NCI-H2196 treated with DMSO at 0.1 percent for 48 hours (cell line): ENCODE measurements at regions not wholly inside any gene's neighbourhood (a gene's known extent, or its start where the extent isn't known, plus 50 kb on each side); places are given as distances from the start of the nearest gene placed in this dataset.

Experiments
- DNase-seq: peaks from one replicate; lab custom pipeline; 2025; ENCODE audit not compliant: unreplicated experiment; lab: John Stamatoyannopoulos, UW

DNA sequence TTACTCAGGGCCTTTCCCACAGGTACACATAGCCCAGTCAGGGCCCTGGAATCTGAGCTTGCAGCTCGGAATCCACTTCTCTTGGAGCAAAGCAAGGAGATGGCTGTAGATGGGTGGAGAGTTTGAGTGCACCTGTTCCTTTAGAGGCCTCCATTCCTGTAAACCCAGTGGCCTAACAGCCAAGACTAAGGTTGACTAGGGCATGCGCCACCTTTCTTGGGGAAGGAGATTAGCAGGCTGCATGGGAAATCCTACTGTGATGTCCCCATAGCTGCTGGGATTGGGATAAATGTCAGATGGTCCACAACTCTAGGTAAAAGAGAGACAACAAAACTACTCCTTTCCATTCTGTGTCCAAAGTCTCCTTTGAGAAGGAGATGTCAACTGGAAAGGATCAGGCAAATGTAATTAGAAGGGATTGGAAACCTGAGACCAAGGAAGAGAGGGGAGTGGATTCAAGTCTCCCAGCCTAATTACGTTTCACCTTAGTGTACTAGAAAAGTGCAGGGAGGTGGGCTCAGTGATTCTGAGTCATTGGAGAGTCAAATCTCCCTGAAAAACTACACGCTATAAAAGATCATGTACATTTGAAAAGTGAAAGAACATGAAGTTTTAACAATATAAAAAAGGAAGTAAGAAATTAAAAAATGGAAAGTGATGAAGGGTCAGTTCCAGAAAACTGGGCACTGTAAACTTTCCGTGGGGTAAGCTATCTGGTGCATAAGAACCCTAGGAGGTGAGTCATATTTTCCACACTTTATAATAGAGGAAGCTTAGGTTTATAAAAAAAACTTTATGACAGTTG lies 104.2 kb downstream of the SEC61B start:
- no peak for DNase-seq

DNA sequence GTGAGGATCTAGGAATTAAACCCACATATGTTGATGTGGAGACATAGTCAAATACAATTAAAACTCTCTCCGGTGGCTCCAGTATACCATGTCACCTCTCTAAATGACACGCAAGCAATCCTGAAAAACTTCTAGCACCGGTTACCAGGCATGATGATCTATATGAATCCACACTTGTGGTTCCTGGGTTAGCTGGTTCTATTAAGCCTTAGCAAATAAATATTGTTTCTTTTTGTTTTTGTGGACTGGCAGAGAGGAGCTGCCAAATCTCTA lies 104.8 kb downstream of the SEC61B start:
- no peak for DNase-seq

DNA sequence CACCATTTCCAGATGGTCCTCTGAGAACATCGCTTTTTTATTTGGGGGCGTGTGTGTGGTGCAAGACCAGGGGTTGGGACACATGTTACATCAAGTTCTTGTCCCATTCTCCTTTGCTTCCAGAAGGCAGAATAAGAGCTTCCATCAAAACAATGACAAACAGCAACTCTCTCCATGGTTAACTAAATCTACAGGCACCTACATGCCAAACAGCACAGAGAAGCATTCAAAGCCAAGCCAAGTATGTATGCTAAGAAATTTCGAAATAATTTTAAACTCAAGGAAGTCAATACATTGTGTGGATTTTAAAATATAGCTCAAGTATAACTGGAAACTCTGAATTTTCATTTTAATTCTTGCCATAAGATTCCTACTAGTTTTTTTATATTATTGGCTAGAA lies 105.6 kb downstream of the SEC61B start:
- no peak for DNase-seq

DNA sequence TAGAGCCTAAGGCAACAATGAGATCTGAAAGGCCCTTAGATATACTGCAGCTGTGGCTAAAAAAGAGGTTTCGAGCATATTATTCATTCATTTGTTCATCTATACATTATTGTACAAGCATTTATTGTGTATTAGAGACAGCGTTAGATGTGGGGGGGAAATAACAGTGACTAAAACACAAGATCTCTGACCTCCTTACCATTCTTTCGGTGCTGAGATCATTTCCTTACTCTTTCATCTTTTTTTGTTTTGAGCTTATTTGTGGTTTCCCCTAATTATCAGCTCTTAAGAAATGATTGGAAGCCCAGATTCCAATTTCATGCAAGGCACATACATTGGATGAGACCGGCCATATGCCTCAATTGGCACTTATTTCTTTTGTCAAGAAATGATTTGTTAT lies 113.2 kb downstream of the SEC61B start:
- DNase-seq, result no peak

DNA sequence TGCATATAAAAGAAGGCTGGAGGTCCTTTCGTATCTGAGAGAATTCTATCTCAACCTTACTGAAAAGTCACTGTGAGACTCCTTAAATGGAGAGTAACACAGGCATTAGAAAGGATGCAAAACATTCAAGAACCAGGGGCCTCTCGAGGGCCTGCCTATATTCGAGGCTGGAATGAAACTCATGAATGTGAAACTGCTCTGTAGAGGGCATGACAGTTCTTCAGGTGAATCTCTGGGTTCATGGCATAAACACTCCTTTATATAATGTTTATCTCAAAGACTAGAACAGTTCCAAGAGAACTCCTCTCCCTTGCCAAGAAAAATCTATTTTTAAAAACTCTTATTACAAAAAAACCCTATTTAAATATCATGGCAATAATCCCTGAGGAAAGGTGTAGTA lies 113.9 kb downstream of the SEC61B start:
- DNase-seq, result no peak

DNA sequence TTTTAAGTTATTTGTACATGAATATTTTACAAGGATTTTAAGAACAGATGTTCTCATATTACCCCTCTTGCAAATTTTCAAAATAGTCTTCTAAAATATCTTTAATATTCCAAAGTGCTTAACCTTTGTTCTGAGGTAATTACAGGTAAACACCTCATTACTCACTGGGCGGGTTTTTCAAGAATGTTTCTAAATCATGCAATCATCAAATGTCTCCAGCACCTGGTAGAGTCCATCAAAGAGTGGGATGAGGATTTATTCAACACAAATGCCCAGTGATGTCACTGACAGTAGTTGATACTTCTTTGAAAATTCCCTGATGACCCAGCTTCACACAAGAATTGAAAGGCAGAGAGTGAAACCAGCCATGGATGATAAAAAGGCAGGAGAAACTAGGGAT lies 114.4 kb downstream of the SEC61B start:
- DNase-seq, result no peak

DNA sequence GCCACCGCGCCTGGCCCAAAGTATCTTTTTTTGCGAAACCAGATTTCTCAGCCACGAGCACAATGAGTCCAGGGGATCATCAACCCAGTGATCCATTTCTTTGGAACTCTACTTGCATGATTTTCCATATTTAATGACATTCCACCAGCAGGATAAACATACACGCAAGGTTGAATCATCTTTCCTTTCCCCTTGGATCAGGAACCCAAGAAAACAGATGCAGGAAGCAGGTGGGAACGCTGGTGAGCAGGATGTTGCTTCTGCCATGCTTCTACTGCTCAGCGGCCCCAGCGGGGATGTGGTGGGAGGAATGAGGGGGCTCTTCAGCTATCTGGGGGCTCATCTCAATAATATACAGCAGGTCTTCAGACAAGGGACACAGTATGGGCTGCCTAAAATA lies 118.2 kb downstream of the SEC61B start:
- no peak for DNase-seq

DNA sequence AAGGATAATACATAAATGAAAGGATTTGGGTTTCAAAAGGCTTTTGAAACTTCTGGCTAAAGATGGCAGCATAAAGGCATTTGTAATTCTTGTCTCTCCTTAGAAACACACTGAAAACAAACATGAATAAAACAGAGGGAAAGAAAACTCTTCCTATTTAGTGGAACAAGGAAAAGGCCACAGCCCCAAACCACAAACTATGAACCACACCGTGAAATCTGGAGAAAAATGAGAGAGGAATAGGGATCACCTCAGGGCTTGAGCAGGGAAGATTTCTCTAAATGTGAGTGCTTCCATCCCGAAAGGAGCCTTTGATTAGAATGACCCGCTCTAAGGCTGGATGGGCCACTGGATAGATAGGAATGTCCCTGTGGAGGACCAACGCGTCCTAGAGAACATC lies 119.6 kb downstream of the SEC61B start:
- DNase-seq, result no peak

DNA sequence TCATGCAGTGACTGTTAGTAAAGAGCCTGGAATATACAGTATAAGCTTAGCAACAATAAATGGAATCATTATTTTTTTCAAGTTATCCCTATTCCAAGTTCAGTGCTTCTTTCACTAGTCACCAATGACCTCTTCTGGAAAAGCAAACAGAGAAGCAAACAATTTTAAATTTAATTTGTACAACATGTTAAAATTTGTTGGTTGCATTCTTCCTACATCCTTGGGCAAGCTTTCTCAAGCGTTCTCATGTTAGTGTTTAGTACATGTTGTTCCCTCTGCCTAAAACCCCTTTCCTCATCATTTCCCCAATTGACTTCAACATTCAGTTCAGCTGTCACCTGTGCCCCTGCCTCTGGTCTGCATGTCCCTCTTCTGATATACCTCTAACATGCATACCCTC lies 123.4 kb downstream of the SEC61B start:
- no peak for DNase-seq

DNA sequence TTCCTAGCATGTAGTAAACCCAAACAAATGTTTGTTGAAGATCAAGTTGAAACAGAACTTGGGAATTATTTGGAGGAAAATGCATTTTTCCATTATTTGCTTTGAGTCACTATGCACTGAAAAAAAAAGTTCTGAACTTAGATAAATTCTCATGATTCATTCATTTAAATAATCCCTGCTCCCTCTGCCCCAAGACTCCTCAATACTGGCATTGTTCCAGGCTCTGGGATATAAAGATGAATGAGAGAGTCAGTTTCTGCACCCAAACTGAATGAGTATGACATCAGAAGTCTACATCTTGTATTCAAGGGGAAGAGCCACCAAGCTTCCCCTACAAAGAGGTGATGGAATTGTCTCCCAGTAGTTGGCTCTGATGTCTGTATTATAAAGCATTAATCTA lies 123.9 kb downstream of the SEC61B start:
- DNase-seq, result no peak

DNA sequence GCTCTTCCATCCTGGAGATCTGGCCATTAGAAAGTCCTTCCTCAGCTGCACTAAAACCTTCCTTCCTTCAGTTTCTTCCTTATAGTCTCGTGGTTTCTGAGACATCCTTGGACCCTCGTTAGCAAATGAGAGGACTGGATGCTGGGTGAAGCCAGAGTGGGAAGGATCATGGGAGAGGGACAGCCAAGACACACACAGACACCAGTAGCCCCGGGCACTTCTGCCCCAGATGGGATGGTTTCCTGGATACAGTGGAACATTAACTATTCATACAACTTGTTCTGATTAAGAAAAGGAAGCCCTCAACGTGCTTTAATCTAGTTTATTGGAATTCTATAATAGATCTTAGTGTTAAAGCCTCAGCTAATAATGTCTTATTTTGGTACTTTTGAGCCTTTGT lies 125.5 kb downstream of the SEC61B start:
- DNase-seq, result no peak

DNA sequence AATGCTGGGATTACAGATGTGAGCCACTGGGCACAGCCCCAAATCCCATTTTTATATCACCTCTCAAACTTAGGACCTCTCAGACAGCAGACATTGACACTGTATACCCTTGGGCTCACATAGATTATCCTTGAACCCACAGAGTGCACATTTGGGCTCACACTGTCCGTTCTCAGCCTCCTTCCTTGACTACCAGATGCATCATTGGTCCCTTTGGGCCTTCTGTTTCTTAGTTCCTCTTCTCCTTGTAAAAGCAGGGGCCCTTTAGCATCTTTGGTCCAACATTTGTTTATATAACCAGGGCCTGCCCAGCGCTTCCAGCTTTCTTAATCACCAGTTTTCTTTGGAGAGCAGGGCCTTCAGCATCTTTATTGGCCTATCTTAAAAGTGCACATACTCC lies 126.2 kb downstream of the SEC61B start:
- no peak for DNase-seq

DNA sequence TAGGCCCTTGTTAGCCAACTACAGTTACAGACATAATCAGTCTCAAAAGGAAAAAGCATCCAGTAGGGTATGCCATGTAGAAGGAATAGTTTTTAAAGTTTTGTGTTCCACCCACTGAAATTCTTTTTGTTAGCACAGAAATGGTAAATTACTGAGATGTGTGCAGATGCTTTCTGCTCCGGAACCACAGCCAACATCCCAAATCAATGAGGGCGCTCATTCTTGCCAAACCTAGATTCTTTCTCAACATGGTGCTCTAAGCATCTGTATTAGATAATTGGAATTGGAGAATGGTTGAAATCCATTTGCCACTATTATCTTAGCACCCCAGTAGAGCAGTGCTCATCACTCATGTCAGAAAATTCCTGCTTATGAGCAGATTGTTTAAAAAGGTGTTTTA lies 127.8 kb downstream of the SEC61B start:
- DNase-seq, result no peak

DNA sequence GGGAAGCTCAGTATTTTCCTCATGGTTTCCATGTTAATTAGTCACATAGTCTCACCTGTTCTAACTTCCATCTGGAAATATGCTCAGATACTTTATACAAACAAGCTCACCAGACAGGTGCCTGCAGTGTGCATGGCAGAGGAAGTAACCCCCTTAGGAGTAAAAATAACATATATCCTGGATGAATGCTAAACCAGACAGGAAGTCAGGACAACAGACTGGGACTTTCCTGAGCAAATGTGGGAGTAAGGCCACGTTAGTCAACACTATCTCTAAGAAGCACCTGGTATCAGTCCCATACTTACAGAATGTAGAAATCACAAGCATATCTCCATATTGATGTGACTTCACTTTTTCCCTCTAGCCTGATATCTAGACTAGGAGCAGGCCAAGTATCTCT lies 128.4 kb downstream of the SEC61B start:
- no peak for DNase-seq

DNA sequence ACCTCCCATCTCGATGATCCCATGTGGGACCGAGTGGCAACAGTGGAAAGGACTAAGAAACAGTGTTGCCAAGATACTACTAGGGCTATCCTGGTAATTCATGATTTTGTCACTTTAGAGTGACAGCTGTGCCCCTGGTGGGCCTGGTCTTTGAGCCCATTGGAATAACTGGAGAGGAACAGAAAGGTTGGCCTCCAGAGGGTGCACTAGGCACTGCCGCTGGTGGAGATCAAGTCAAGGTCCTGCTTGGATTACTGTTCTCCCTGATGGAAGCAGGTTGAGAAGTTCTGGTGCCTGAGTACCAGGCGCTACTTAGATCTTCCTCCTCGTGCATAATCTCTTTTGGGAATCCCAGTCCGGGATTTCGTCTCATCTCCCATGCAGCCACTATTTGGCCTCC lies 129.6 kb downstream of the SEC61B start:
- DNase-seq, result no peak

DNA sequence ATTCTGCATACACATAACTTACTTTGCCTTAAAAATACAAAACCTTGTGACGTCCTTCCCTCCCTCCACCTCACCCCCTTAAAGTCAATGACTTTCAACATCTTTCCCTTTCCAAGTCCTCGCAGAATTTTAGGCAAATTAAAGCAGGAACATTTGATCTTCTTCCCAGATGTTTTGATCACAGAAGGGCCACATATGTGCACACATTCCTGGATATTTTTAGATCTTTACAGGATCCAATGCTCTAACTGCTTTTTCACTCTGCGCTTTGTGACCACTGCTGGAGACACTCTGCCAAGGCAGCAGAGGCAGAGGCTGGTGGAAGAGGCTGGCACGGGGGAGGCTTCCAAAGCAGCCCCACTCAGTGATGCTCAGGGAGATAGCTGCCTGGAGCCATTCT lies 130.7 kb downstream of the SEC61B start:
- no peak for DNase-seq

DNA sequence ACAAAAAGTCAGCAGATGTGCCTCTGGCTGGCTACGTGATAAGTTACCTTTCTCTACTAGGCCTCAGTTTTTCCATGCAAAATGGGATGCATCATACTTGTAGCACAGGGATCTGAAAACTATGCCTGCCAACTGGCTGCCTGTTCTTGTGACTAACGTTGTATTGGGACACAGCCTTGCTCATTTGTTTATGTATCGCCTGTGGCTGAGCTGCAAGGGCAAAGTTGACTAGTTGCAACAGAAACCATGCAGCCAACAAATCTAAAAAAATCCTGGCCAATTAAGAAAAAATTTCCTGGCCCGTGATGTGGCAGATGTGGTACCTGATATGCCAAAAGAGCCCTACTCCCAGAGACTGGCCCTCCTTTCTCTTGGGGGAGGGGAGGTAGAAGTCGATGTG lies 131.3 kb downstream of the SEC61B start:
- DNase-seq, result no peak

DNA sequence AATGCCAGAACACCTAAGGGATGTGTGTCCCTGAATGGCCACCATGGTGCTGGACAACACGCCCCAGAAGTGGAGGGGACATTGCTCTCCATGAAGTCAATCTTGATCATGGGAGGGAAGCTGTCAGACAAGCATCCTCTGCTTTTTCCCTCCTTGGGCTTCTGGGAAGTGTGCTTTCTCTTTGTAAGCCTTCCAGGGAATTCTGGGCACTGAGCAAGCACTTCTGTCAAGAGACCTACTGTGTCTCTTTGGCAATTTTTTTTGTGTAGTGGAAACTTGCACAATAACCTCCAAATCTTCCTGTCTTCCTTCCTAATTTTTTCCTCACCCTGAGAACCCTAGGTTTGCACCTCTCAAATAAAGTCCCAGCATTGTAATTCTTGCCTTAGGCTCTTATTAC lies 132.0 kb downstream of the SEC61B start:
- no peak for DNase-seq

DNA sequence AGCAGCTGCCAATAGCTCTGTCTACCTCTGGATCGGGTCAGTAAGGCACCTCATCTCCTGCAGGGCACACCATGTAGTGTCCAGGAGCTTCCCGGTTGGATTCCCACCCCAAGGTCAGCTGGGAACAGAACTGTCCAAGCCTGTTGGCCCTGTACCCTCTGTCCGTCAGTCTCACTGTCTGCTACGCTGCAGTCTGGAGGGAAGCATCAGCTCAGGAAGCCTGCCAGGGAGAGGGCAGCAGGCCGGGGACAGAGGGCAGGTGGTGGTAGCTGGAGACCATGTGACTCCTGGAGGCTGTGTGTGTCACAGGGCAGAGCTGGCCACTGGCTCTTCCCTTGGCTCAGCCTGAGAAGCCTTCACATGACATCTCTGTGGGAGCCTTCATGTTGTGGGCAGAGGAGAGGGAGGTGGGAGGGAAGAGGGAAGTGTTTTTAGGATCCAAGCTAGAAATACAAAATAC lies 134.5 kb downstream of the SEC61B start:
- no peak for DNase-seq

DNA sequence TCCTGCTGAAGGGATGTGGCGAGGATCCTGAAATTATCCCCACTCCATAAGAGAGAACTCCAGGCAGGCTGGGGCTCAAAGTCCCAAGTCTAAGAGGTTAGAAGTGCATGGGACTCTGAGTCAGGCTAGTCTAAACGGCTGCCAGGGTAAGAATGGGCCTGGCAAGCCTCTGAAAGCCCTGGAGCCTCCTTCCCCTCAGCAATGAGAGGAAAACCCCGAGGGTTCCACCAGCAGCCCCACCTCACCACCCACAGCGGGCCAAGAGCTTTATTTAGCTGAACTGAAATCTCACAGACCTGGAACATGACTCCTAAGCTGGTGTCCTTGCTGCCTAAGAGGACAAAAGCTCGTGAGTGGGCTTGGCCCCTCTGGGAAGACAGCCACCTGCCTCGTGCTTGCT lies 135.5 kb downstream of the SEC61B start:
- no peak for DNase-seq

DNA sequence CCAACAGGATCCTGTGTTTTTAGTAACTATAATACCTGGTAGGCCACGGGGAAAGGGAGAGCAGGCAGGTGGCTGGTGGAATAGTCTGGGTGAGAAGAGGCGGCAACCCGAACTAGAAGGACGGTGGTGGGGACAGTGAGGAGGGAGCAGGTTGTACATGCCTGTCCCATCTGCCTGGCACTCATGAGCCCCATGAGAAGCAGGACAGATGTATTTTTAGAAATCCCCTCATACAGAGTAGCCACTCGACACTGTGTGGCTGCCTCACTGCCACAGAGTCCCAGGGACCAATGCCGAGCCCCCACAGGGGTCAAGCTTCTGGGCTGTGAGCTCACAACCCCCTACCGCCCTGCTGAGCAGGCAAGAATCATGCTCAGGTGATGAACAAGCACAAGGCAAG lies 136.6 kb downstream of the SEC61B start:
- no peak for DNase-seq

DNA sequence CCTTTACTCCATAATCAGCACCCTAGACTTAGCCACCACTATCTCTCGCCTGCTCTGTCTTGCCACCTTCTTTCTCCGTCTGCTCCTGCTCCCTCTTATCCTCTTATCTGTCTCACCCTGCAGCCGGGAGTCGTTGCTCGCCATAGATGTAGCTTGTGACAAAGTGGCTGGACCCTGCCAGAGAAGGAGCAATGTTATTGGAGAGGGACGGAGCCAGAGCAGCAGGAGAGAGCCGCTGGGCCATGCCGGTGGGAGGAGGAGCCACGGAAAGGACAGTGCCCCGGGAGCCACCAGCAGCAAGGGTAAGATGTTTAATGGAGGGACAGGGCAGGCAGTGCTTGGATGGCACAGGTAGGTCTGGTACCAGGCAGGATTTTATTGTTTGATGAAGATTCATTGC lies 137.3 kb downstream of the SEC61B start:
- no peak for DNase-seq

DNA sequence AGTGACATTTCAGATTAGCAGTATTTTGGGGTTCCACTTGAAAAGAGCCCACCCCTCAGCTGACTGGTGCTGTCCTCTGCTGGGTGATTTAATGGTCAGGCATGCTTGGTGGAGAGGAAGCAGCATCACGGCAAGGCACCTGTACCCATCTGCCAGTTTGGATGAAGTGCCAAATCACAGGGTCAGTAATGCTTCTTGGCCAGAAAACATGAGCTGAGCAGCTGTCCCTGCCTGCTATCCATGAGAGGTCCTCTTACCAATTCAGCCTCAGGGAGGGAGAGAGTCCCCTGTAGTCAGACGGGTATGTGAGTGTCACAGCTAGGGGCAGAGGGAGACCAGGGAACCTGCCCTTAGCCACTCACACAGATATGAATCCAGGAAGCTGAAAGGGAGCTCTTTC lies 137.9 kb downstream of the SEC61B start:
- no peak for DNase-seq

DNA sequence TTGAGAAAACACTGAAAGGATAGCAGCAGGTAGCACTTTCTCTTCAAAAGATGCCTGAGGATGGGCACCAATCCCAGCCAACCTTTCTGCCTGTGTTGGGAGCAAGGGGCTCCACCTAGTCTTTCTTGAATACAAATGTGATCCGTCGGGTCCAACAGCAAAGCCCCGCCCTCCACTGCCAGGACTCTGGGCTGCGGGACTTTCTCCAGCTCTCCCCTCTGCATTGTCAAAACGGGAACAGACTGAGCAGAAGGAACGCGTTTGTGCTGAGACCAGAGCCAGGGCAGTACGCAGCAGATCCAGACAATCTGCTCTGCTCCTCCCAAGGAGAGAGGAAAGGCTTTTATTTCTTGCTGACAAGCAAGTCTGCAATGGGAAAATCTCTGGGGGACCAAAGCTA lies 139.7 kb downstream of the SEC61B start:
- no peak for DNase-seq
